ENCODE measurements at regions not wholly inside any gene's neighbourhood (a gene's known extent, or its start where the extent isn't known, plus 50 kb on each side); places are given as distances from the start of the nearest gene placed in this dataset.

GRCh38 chr14:71290960-71291466 is 383.8 kb downstream of the PCNX1 start (continued):
- TF ChIP-seq CBFA2T2 (conservative IDR thresholded peaks at IDR 0.05) (no peak), ZBTB9 (CRISPR knock-in tag; IDR thresholded peaks at IDR 0.05) (no peak), TCF7L2 (IDR thresholded peaks at IDR 0.05; ENCODE audit: low read depth, low read length) (no peak), NFE2 (IDR thresholded peaks at IDR 0.05; ENCODE audit: low read depth) (peak; percentile 43; the same call in 1 of the 2 replicates), SMAD2 (IDR thresholded peaks at IDR 0.05; ENCODE audit: low read depth, low read length) (no peak), ZSCAN32 (CRISPR knock-in tag; IDR thresholded peaks at IDR 0.05) (no peak), ESRRA (IDR thresholded peaks at IDR 0.05; ENCODE audit: borderline replicate concordance, low read depth) (no peak), NUFIP1 (IDR thresholded peaks at IDR 0.05; ENCODE audit: partially characterized antibody) (no peak), HDAC1 (IDR thresholded peaks at IDR 0.05) (no peak), CTCF (IDR thresholded peaks at IDR 0.05 in 2 of 3, conservative IDR thresholded peaks at IDR 0.05 in 1 of 3; ENCODE audit: insufficient read depth in 2 of 3, low read depth in 1 of 3, low read length in 3 of 3) (no peak), ZNF24 (IDR thresholded peaks at IDR 0.05) (no peak), ZNF217 (CRISPR knock-in tag; IDR thresholded peaks at IDR 0.05) (no peak), TEAD1 (CRISPR knock-in tag; IDR thresholded peaks at IDR 0.05) (0 out of 4 replicates have a peak, but pooled peaks of 1 of the 2 experiments have one; percentile 43), ZNF133 (CRISPR knock-in tag; IDR thresholded peaks at IDR 0.05) (no peak), PRPF4 (IDR thresholded peaks at IDR 0.05; ENCODE audit: insufficient read depth, low read depth, low read length, poor library complexity, severe bottlenecking) (no peak), IFI16 (CRISPR knock-in tag; IDR thresholded peaks at IDR 0.05) (no peak), ATF4 (CRISPR knock-in tag; IDR thresholded peaks at IDR 0.05) (no peak), ZKSCAN8 (CRISPR knock-in tag; IDR thresholded peaks at IDR 0.05) (no peak), CBX8 (IDR thresholded peaks at IDR 0.05; ENCODE audit: borderline replicate concordance, extremely low read depth, low read depth, low read length, poor library complexity, severe bottlenecking) (no peak), ZC3H4 (CRISPR knock-in tag; IDR thresholded peaks at IDR 0.05; ENCODE audit: borderline replicate concordance) (no peak)
- TF ChIP-seq, protein P1, sequence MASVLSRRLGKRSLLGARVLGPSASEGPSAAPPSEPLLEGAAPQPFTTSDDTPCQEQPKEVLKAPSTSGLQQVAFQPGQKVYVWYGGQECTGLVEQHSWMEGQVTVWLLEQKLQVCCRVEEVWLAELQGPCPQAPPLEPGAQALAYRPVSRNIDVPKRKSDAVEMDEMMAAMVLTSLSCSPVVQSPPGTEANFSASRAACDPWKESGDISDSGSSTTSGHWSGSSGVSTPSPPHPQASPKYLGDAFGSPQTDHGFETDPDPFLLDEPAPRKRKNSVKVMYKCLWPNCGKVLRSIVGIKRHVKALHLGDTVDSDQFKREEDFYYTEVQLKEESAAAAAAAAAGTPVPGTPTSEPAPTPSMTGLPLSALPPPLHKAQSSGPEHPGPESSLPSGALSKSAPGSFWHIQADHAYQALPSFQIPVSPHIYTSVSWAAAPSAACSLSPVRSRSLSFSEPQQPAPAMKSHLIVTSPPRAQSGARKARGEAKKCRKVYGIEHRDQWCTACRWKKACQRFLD (CRISPR knock-in tag; IDR thresholded peaks at IDR 0.05) = no peak
- TF ChIP-seq, protein P2, sequence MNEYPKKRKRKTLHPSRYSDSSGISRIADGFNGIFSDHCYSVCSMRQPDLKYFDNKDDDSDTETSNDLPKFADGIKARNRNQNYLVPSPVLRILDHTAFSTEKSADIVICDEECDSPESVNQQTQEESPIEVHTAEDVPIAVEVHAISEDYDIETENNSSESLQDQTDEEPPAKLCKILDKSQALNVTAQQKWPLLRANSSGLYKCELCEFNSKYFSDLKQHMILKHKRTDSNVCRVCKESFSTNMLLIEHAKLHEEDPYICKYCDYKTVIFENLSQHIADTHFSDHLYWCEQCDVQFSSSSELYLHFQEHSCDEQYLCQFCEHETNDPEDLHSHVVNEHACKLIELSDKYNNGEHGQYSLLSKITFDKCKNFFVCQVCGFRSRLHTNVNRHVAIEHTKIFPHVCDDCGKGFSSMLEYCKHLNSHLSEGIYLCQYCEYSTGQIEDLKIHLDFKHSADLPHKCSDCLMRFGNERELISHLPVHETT (CRISPR knock-in tag; conservative IDR thresholded peaks at IDR 0.05 in 1 of 2, IDR thresholded peaks at IDR 0.05 in 1 of 2) = peak in 1 of 2 experiments; percentile 66; a peak in 1 of 4 replicates

Measured in K562 (cell line).